CD4-positive, CD25-positive, alpha-beta regulatory T cell (primary cell): ENCODE measurements at regions not wholly inside any gene's neighbourhood (a gene's known extent, or its start where the extent isn't known, plus 50 kb on each side); places are given as distances from the start of the nearest gene placed in this dataset.

Experiments
- ATAC-seq, 2 donors: fragments of 150-1000 bp; cut with Tn5 transposase; one replicate each; pipeline ENCODE4 v1.10.0; 2021; ENCODE audit warnings: low read depth in 2 of 2, moderate number of reproducible peaks in 2 of 2, moderate library complexity in 1 of 2
- DNase-seq, 3 donors: peaks; one replicate each; pipeline versions ENCODE4 v3.0.0 to v3.0.0-alpha.2; 2012 to 2022; ENCODE audit warnings: mixed read lengths in 1 of 3
- H3K27ac ChIP-seq: one replicate; pipeline ENCODE4 v1.7.0; 2013; ENCODE audit warnings: mild to moderate bottlenecking, low read length; ENCODE audit not compliant: insufficient read depth, poor library complexity, severe bottlenecking
- H3K27me3 ChIP-seq: one replicate; pipeline ENCODE4 v1.7.0; 2013; ENCODE audit warnings: low read length; ENCODE audit not compliant: control insufficient read depth, insufficient read depth
- H3K36me3 ChIP-seq: one replicate; pipeline ENCODE4 v1.7.0; 2013; ENCODE audit warnings: mild to moderate bottlenecking, low read length, moderate library complexity; ENCODE audit not compliant: control insufficient read depth, insufficient read depth
- H3K4me1 ChIP-seq: 2 replicates; pipeline ENCODE4 v1.7.0; 2013; ENCODE audit warnings: mild to moderate bottlenecking, low read length; ENCODE audit not compliant: insufficient read depth, control insufficient read depth, poor library complexity, severe bottlenecking
- H3K4me3 ChIP-seq: one replicate; pipeline ENCODE4 v1.7.0; 2013; ENCODE audit warnings: low read depth, mild to moderate bottlenecking, low read length, moderate library complexity
- H3K9me3 ChIP-seq, 2 experiments: 1 replicate in 1 of 2; 2 replicates in 1 of 2; pipeline ENCODE4 v1.7.0; 2013; ENCODE audit warnings: low read length in 2 of 2, mild to moderate bottlenecking in 1 of 2, moderate library complexity in 1 of 2; ENCODE audit not compliant: control insufficient read depth in 2 of 2
- H3K27ac Mint-ChIP-seq, 3 donors: one replicate each; pipeline ENCODE4 v1.8.0; 2020 to 2022; ENCODE audit warnings: mild to moderate bottlenecking in 3 of 3, mixed read lengths in 3 of 3, moderate library complexity in 2 of 3
- H3K27me3 Mint-ChIP-seq: one replicate; pipeline ENCODE4 v1.8.0; 2022; ENCODE audit warnings: mild to moderate bottlenecking, mixed read lengths
- H3K36me3 Mint-ChIP-seq: one replicate; pipeline ENCODE4 v1.8.0; 2020; ENCODE audit warnings: mixed read lengths
- H3K4me1 Mint-ChIP-seq, 4 donors: one replicate each; pipeline ENCODE4 v1.8.0; 2020 to 2022; ENCODE audit warnings: mixed read lengths in 4 of 4, mild to moderate bottlenecking in 1 of 4
- H3K4me3 Mint-ChIP-seq, 4 donors: one replicate each; pipeline ENCODE4 v1.8.0; 2020 to 2022; ENCODE audit warnings: mild to moderate bottlenecking in 4 of 4, mixed read lengths in 4 of 4, moderate library complexity in 3 of 4
- H3K9me3 Mint-ChIP-seq, 7 donors: one replicate each; pipeline ENCODE4 v1.8.0; 2020 to 2022; ENCODE audit warnings: mixed read lengths in 7 of 7, mild to moderate bottlenecking in 3 of 7, moderate library complexity in 2 of 7

GRCh38 chr1:222912730-222913129 is 97.9 kb downstream of the DISP1 start:
- Mint-ChIP-seq H3K27me3 (no peaks in the 10 kb centered on the region), H3K27ac (no peak overlapping the region), H3K4me1 (peaks cover 0 to 3% (median 0%) of the 10 kb centered on the region in 4 donors), H3K9me3 (peaks cover 0 to 11% (median 3%) of the 10 kb centered on the region in 7 donors), H3K4me3 (no peak overlapping the region), H3K36me3 (no peaks in the 10 kb centered on the region)
- DNase-seq, result no peak
- Histone ChIP-seq H3K4me1 (no peaks in the 10 kb centered on the region), H3K27ac (no peak overlapping the region), H3K27me3 (no peaks in the 10 kb centered on the region), H3K9me3 (peaks cover 11 to 13% of the 10 kb centered on the region in 2 experiments), H3K36me3 (peaks cover 3% of the 10 kb centered on the region), H3K4me3 (no peak overlapping the region)
- ATAC-seq, result no peak

GRCh38 chr1:222914861-222915632 is 100.2 kb downstream of the DISP1 start:
- Histone ChIP-seq H3K27me3 (no peaks in the 10 kb centered on the region), H3K27ac (no peak overlapping the region), H3K36me3 (peaks cover 3% of the 10 kb centered on the region), H3K4me1 (no peaks in the 10 kb centered on the region), H3K9me3 (peaks cover 11 to 13% of the 10 kb centered on the region in 2 experiments), H3K4me3 (no peak overlapping the region)
- no peak for ATAC-seq
- Mint-ChIP-seq H3K9me3 (peaks cover 0 to 13% (median 3%) of the 10 kb centered on the region in 7 donors), H3K4me1 (peaks cover 0 to 3% (median 0%) of the 10 kb centered on the region in 4 donors), H3K27ac (no peak overlapping the region), H3K27me3 (no peaks in the 10 kb centered on the region), H3K4me3 (no peak overlapping the region), H3K36me3 (no peaks in the 10 kb centered on the region)
- DNase-seq, result no peak

- Histone ChIP-seq H3K27me3 (no peaks in the 10 kb centered on the region), H3K4me1 (no peaks in the 10 kb centered on the region), H3K9me3 (peaks cover 11 to 13% of the 10 kb centered on the region in 2 experiments), H3K4me3 (no peak overlapping the region), H3K27ac (no peak overlapping the region), H3K36me3 (peaks cover 3% of the 10 kb centered on the region)
- Mint-ChIP-seq H3K9me3 (peaks cover 0 to 13% (median 3%) of the 10 kb centered on the region in 7 donors), H3K27me3 (no peaks in the 10 kb centered on the region), H3K4me1 (peaks cover 0 to 3% (median 0%) of the 10 kb centered on the region in 4 donors), H3K27ac (no peak overlapping the region), H3K4me3 (no peak overlapping the region), H3K36me3 (no peaks in the 10 kb centered on the region)
- ATAC-seq, result no peak
- DNase-seq, result no peak
Measured at GRCh38 chr1:222916100-222916499, 101.3 kb downstream of the DISP1 start.

- ATAC-seq (no peak), DNase-seq (no peak)
- Histone ChIP-seq H3K9me3 (peaks cover 11 to 13% of the 10 kb centered on the region in 2 experiments), H3K27me3 (no peaks in the 10 kb centered on the region), H3K27ac (no peak overlapping the region), H3K4me1 (no peaks in the 10 kb centered on the region), H3K4me3 (no peak overlapping the region), H3K36me3 (peaks cover 3% of the 10 kb centered on the region)
- H3K36me3 Mint-ChIP-seq, result no peaks in the 10 kb centered on the region
- no peaks in the 10 kb centered on the region for H3K4me1 Mint-ChIP-seq
- no peak overlapping the region for H3K27ac Mint-ChIP-seq
- H3K9me3 Mint-ChIP-seq, result peaks cover 0 to 13% (median 3%) of the 10 kb centered on the region in 7 donors
- H3K4me3 Mint-ChIP-seq, result no peak overlapping the region
- H3K27me3 Mint-ChIP-seq, result no peaks in the 10 kb centered on the region
Measured at GRCh38 chr1:222918801-222919477, 104.1 kb downstream of the DISP1 start.

GRCh38 chr1:222919478-222919865 is 104.6 kb downstream of the DISP1 start:
- no peak overlapping the region for H3K27ac ChIP-seq

GRCh38 chr1:222920169-222920568 is 105.3 kb downstream of the DISP1 start:
- Histone ChIP-seq H3K4me3 (no peak overlapping the region), H3K9me3 (peaks cover 11 to 13% of the 10 kb centered on the region in 2 experiments), H3K27ac (no peak overlapping the region), H3K4me1 (no peaks in the 10 kb centered on the region), H3K27me3 (no peaks in the 10 kb centered on the region), H3K36me3 (peaks cover 3% of the 10 kb centered on the region)
- no peak overlapping the region for H3K27ac Mint-ChIP-seq
- no peaks in the 10 kb centered on the region for H3K36me3 Mint-ChIP-seq
- peaks cover 0 to 13% (median 3%) of the 10 kb centered on the region in 7 donors for H3K9me3 Mint-ChIP-seq
- DNase-seq, result no peak
- no peak overlapping the region for H3K4me3 Mint-ChIP-seq
- no peaks in the 10 kb centered on the region for H3K27me3 Mint-ChIP-seq
- ATAC-seq, result no peak
- no peaks in the 10 kb centered on the region for H3K4me1 Mint-ChIP-seq

More at GRCh38 chr1:222919478-222919865, 104.6 kb downstream of the DISP1 start:
- peaks cover 0 to 13% (median 3%) of the 10 kb centered on the region in 7 donors for H3K9me3 Mint-ChIP-seq
- Histone ChIP-seq H3K4me1 (no peaks in the 10 kb centered on the region), H3K36me3 (peaks cover 3% of the 10 kb centered on the region), H3K27me3 (no peaks in the 10 kb centered on the region), H3K9me3 (peaks cover 11 to 13% of the 10 kb centered on the region in 2 experiments), H3K4me3 (no peak overlapping the region)
- H3K4me1 Mint-ChIP-seq, result no peaks in the 10 kb centered on the region
- H3K4me3 Mint-ChIP-seq, result no peak overlapping the region
- DNase-seq, result no peak
- no peaks in the 10 kb centered on the region for H3K36me3 Mint-ChIP-seq
- ATAC-seq, result no peak
- H3K27me3 Mint-ChIP-seq, result no peaks in the 10 kb centered on the region
- no peak overlapping the region for H3K27ac Mint-ChIP-seq

- Histone ChIP-seq H3K36me3 (no peaks in the 10 kb centered on the region), H3K27me3 (no peaks in the 10 kb centered on the region), H3K9me3 (peaks cover 5 to 7% of the 10 kb centered on the region in 2 experiments), H3K4me1 (no peaks in the 10 kb centered on the region), H3K27ac (no peak overlapping the region), H3K4me3 (no peak overlapping the region)
- Mint-ChIP-seq H3K36me3 (no peaks in the 10 kb centered on the region), H3K4me1 (no peaks in the 10 kb centered on the region), H3K9me3 (peaks cover 0 to 9% (median 1%) of the 10 kb centered on the region in 7 donors), H3K27ac (no peak overlapping the region), H3K4me3 (no peak overlapping the region), H3K27me3 (no peaks in the 10 kb centered on the region)
- ATAC-seq (no peak), DNase-seq (no peak)
Measured at GRCh38 chr1:222921945-222922344, 107.1 kb downstream of the DISP1 start.
